ENCODE measurements at regions not wholly inside any gene's neighbourhood (a gene's known extent, or its start where the extent isn't known, plus 50 kb on each side); places are given as distances from the start of the nearest gene placed in this dataset.

DNA sequence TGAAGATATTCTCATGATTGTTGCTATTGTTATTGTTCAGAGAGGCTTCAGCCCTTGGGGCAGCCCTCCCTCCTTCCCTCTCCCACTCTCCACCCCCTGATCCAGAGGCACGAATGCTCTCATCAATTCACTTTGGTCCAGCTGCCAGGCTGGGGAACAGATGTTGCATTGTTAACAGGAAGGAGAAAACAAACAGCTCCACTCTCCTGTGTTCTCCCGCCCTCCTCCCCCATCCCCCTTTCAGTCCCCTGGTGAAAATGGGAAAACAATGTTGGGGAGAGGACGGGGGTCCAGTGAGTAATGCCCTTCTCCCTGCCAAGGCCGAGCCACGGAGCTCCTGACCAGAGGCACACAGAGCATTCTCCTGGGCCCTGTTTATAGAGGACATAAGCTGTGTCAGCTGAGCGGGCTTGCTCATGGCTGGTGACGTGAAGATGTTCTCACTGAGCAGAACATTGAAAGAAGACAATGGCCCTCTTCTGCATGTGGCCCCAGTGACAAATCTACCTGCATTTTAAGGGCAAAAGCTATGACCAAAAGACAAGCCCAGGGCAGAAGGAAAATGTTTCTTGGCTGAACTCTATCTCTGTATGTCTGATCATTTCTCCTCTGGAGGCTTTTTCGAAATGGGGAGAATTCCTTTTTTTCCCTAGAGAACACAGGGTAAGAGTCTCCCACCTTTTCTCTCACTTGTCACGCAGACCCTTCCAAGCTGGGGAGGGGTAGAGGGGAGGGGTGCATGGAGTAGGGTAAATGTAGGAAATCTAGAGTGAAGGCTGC is 111.7 kb downstream of the GLUL start:
- H3K4me3 ChIP-seq (ENCODE audit: low read length), result no peak overlapping the region
- H3K9me3 ChIP-seq (replicated peaks; ENCODE audit: control insufficient read depth, low read depth, low read length), result no peaks in the 10 kb centered on the region
- H3K4me1 ChIP-seq (ENCODE audit: control insufficient read depth, insufficient read depth, low read length), result peaks cover 20% of the 10 kb centered on the region
- H3K36me3 ChIP-seq (ENCODE audit: control insufficient read depth, insufficient read depth, low read length), result no peaks in the 10 kb centered on the region
- 24% methylated on average over 3 of the region's 9 CpGs for WGBS (ENCODE audit: insufficient coverage)
- H3K27me3 ChIP-seq (ENCODE audit: control insufficient read depth, insufficient read depth, low read length), result no peaks in the 10 kb centered on the region
- DNase-seq, result peak; percentile 86
- peak overlapping the region; percentile 73 for H3K27ac ChIP-seq (ENCODE audit: low read length)

DNA sequence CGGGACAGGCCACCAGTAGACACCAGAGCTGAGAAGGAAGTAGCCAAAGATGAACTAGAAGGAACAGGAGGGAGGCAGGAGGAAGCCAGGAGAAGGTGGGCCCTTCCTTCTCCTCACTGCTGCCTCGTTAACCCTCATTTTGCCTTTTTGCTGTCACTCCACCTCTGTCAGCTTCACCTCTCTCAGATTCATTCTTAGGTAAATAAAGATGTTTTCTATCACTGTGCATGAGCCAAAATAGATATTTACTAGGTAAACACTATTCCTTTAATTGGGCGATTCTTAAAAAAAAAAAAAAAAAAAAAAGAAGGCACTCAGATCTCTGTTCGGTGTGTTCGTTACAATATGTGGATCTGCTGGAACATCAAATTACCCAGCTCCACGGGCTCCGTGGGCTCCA is 112.3 kb downstream of the GLUL start:
- DNase-seq, result no peak
- H3K27ac ChIP-seq (ENCODE audit: low read length), result peak overlapping the region; percentile 17

DNA sequence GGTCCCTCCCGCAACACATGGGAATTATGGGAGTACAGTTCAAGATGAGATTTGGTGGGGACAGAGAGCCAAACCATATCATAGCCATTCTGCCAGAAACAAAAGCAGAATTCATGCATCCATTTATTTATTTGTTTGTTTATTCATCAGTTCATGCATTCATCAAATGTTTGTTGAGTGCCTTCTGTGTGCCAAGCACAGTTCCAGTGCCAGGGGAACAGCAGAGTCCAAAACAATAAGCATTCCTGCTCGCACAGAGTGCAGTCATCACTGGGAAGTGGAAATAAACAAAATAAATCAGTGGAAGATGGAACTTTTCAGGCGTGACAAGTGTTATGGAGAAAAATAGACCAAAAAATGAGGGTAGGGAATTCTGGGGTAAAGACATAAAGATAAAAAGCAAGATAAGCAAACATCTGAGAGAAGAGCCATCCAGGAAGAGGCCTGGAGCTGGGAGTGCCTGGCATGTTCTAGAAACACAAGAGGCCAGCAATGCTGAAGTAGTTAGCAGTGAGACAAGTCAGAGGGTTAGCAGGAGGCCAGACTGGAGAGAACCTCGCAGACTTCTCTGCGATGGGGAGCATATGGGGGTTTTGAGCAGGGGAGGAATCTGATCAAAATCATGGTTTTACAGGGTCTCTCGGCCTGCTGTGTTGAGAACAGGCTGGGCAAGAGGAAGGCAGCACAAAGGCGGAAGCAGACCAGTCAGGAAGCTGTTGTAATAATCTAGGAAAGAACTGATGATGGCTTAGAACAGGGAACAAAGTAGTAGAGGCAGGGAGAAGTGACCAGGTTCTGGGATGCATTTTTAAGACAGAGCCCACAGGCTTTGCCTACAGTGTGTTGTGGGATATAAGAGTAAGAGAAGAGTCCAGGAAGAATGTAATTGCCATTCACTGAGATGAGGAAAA is 113.2 kb downstream of the GLUL start:
- WGBS (ENCODE audit: insufficient coverage), result 85% methylated on average over 6 of the region's 7 CpGs
- H3K36me3 ChIP-seq (ENCODE audit: control insufficient read depth, insufficient read depth, low read length), result no peaks in the 10 kb centered on the region
- no peak for DNase-seq
- no peaks in the 10 kb centered on the region for H3K9me3 ChIP-seq (replicated peaks; ENCODE audit: control insufficient read depth, low read depth, low read length)
- H3K4me3 ChIP-seq (ENCODE audit: low read length), result no peak overlapping the region
- no peak overlapping the region for H3K27ac ChIP-seq (ENCODE audit: low read length)
- H3K27me3 ChIP-seq (ENCODE audit: control insufficient read depth, insufficient read depth, low read length), result no peaks in the 10 kb centered on the region
- H3K4me1 ChIP-seq (ENCODE audit: control insufficient read depth, insufficient read depth, low read length), result peaks cover 19% of the 10 kb centered on the region

More for the DNA sequence above, 112.3 kb downstream of the GLUL start:
- WGBS (ENCODE audit: insufficient coverage), result 86% methylated on average over 1 of the region's 7 CpGs
- no peak overlapping the region for H3K4me3 ChIP-seq (ENCODE audit: low read length)
- H3K9me3 ChIP-seq (replicated peaks; ENCODE audit: control insufficient read depth, low read depth, low read length), result no peaks in the 10 kb centered on the region
- H3K27me3 ChIP-seq (ENCODE audit: control insufficient read depth, insufficient read depth, low read length), result no peaks in the 10 kb centered on the region
- H3K36me3 ChIP-seq (ENCODE audit: control insufficient read depth, insufficient read depth, low read length), result no peaks in the 10 kb centered on the region
- peaks cover 19% of the 10 kb centered on the region for H3K4me1 ChIP-seq (ENCODE audit: control insufficient read depth, insufficient read depth, low read length)

DNA sequence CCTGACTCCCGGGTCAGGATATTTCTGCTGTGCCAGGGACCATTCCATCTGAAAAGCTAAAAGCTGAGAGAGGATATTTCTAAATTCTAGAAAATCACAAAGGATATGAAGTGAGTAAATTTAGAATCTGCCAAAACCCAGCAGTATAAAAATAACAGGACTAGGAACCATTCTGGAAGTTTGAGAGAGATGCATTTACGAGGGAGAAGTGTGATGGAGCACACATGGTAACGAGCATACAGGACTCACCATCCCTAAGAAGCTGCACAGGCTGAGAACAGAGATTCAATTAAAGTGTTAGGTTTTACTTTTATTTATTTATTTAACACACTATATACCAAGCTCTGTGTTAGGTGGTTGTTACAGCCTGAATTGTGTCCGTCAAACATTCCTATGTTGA is 116.3 kb downstream of the GLUL start:
- Histone ChIP-seq H3K27ac (ENCODE audit: low read length) (no peak overlapping the region), H3K36me3 (ENCODE audit: control insufficient read depth, insufficient read depth, low read length) (no peaks in the 10 kb centered on the region), H3K4me1 (ENCODE audit: control insufficient read depth, insufficient read depth, low read length) (peaks cover 12% of the 10 kb centered on the region), H3K4me3 (ENCODE audit: low read length) (no peak overlapping the region), H3K9me3 (replicated peaks; ENCODE audit: control insufficient read depth, low read depth, low read length) (no peaks in the 10 kb centered on the region), H3K27me3 (ENCODE audit: control insufficient read depth, insufficient read depth, low read length) (no peaks in the 10 kb centered on the region)
- WGBS (ENCODE audit: insufficient coverage), result no CpG with 5 or more reads among the region's 4 CpGs
- no peak for DNase-seq

DNA sequence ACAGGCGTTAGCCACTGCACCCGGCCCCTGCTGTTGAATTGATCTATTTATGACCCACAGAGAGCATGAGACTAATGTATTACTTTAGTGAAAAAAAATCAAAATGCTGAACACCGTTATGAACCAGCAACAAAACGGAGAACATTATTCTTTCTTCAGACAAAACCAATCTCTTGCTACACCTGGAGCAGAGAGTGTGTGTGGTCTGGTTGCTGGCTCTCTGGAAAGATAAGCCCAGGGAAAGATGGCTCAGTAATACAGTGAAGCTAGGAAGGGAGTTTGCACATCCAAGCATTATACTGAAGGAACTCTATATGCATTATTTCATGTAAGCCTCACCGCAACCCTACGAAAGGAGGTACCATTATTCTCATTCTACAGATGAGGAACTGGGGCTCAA is 117.0 kb downstream of the GLUL start:
- Histone ChIP-seq H3K4me3 (ENCODE audit: low read length) (no peak overlapping the region), H3K4me1 (ENCODE audit: control insufficient read depth, insufficient read depth, low read length) (peaks cover 6% of the 10 kb centered on the region), H3K27ac (ENCODE audit: low read length) (no peak overlapping the region), H3K9me3 (replicated peaks; ENCODE audit: control insufficient read depth, low read depth, low read length) (no peaks in the 10 kb centered on the region), H3K36me3 (ENCODE audit: control insufficient read depth, insufficient read depth, low read length) (no peaks in the 10 kb centered on the region), H3K27me3 (ENCODE audit: control insufficient read depth, insufficient read depth, low read length) (no peaks in the 10 kb centered on the region)
- DNase-seq, result no peak
- no CpG with 5 or more reads among the region's 6 CpGs for WGBS (ENCODE audit: insufficient coverage)

DNA sequence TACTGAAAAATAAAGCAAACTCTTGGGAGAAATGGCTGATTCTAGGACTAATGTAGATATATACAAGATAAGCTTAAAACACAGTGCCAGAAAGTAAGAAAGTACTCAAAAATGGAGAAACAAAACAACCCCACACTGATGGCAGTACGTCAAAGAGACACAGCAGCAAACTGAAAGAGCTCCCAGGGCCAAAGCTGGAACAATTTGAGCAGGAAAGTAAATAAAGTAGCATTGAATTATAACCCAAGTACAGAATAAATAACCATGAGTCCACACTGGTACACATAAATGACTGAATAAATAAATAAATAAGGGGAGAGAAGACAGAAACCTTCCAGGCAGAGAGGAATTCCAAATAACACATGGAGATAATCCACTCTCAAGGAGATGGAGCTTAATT is 120.9 kb downstream of the GLUL start:
- Histone ChIP-seq H3K4me3 (ENCODE audit: low read length) (no peak overlapping the region), H3K27ac (ENCODE audit: low read length) (no peak overlapping the region), H3K36me3 (ENCODE audit: control insufficient read depth, insufficient read depth, low read length) (no peaks in the 10 kb centered on the region), H3K9me3 (replicated peaks; ENCODE audit: control insufficient read depth, low read depth, low read length) (no peaks in the 10 kb centered on the region), H3K4me1 (ENCODE audit: control insufficient read depth, insufficient read depth, low read length) (no peaks in the 10 kb centered on the region), H3K27me3 (ENCODE audit: control insufficient read depth, insufficient read depth, low read length) (no peaks in the 10 kb centered on the region)
- WGBS (ENCODE audit: insufficient coverage), result no CpG with 5 or more reads among the region's 1 CpG
- no peak for DNase-seq

DNA sequence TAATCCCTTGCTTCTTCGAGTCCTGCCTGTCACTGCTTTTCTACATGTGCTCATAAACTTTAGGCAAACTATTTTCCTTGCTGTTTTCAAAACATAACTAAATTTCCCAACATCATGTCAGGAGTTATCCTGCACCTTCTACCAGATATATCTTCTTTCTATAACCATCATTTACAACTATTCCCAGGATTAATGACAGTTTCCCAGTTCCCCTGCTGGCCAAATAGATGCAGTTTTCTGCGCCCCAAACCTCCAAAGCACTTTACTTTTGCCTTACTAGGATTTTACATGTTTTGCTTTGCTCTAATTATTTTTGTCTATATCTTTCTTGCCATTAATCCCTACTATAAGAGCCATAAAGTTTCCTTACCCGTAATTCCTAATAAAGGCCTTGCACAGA is 122.5 kb downstream of the GLUL start:
- H3K36me3 ChIP-seq (ENCODE audit: control insufficient read depth, insufficient read depth, low read length), result no peaks in the 10 kb centered on the region
- 33% methylated on average over 1 of the region's 3 CpGs for WGBS (ENCODE audit: insufficient coverage)
- no peak for DNase-seq
- no peaks in the 10 kb centered on the region for H3K4me1 ChIP-seq (ENCODE audit: control insufficient read depth, insufficient read depth, low read length)
- no peaks in the 10 kb centered on the region for H3K27me3 ChIP-seq (ENCODE audit: control insufficient read depth, insufficient read depth, low read length)
- H3K27ac ChIP-seq (ENCODE audit: low read length), result no peak overlapping the region
- H3K4me3 ChIP-seq (ENCODE audit: low read length), result no peak overlapping the region
- H3K9me3 ChIP-seq (replicated peaks; ENCODE audit: control insufficient read depth, low read depth, low read length), result no peaks in the 10 kb centered on the region

DNA sequence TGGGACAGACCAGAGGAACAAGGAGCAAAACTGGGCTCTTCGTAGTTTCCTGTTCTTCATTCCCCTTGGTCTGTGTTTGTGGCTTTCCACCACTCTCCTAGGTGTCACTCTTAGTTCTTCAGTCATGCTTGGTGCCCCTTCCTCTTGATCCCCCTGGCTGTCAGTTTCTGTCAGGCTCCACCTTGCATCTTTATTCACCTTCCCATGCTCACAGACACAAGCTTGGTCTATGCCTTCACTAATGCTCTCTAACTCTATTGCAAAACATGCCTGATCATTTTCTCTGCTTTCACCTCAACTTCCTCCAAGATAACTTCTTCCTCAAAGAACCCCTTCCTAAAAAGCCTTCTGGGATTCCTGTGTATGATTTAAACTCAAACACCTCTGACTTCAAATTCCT is 122.9 kb downstream of the GLUL start:
- no peak for DNase-seq
- 61% methylated on average over 1 of the region's 1 CpG for WGBS (ENCODE audit: insufficient coverage)
- Histone ChIP-seq H3K27ac (ENCODE audit: low read length) (no peak overlapping the region), H3K4me3 (ENCODE audit: low read length) (no peak overlapping the region), H3K27me3 (ENCODE audit: control insufficient read depth, insufficient read depth, low read length) (no peaks in the 10 kb centered on the region), H3K4me1 (ENCODE audit: control insufficient read depth, insufficient read depth, low read length) (no peaks in the 10 kb centered on the region), H3K36me3 (ENCODE audit: control insufficient read depth, insufficient read depth, low read length) (no peaks in the 10 kb centered on the region), H3K9me3 (replicated peaks; ENCODE audit: control insufficient read depth, low read depth, low read length) (no peaks in the 10 kb centered on the region)

DNA sequence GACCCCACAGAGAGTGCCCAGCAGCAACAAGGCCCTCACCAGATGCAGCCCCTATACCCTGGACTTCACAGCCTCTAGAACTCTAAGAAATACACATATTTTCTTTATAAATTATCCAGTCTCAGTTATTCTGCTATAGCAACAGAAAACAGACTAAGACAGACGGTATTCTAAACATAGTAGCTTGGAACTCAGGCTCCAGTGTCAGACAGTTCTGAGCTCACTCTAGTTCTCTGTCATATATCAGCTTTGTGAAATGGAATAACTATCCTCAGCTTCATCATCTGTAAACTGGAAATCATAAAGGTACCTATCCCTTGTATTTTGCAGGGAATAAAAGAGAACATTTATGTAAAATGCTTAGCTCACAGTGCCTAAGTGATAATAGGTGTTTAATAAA is 127.4 kb downstream of the GLUL start:
- no peaks in the 10 kb centered on the region for H3K36me3 ChIP-seq (ENCODE audit: control insufficient read depth, insufficient read depth, low read length)
- no peak for DNase-seq
- WGBS (ENCODE audit: insufficient coverage), result no CpG with 5 or more reads among the region's 1 CpG
- no peak overlapping the region for H3K4me3 ChIP-seq (ENCODE audit: low read length)
- H3K9me3 ChIP-seq (replicated peaks; ENCODE audit: control insufficient read depth, low read depth, low read length), result no peaks in the 10 kb centered on the region
- no peak overlapping the region for H3K27ac ChIP-seq (ENCODE audit: low read length)
- H3K4me1 ChIP-seq (ENCODE audit: control insufficient read depth, insufficient read depth, low read length), result peaks cover 4% of the 10 kb centered on the region
- H3K27me3 ChIP-seq (ENCODE audit: control insufficient read depth, insufficient read depth, low read length), result no peaks in the 10 kb centered on the region

DNA sequence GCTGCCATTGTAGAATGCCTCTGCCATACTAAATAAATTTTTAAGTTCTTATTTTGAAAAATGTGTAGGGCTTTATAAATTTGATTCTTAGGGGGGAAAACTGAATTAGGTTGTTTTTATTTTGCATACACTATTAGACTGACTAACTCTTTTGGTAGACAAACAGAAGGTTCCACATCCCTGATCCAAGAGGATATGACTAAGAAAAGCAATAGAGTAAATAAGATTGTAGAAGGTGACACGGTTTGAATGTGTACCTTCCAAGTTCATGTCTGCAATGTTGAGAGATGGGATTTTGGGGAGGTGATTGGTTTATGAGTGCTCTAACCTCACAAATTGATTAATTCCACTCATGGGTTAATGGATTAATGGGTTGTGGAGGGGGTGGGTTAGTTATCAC is 127.9 kb downstream of the GLUL start:
- Histone ChIP-seq H3K9me3 (replicated peaks; ENCODE audit: control insufficient read depth, low read depth, low read length) (no peaks in the 10 kb centered on the region), H3K4me1 (ENCODE audit: control insufficient read depth, insufficient read depth, low read length) (peaks cover 7% of the 10 kb centered on the region), H3K27me3 (ENCODE audit: control insufficient read depth, insufficient read depth, low read length) (no peaks in the 10 kb centered on the region), H3K36me3 (ENCODE audit: control insufficient read depth, insufficient read depth, low read length) (no peaks in the 10 kb centered on the region), H3K27ac (ENCODE audit: low read length) (no peak overlapping the region), H3K4me3 (ENCODE audit: low read length) (no peak overlapping the region)
- 83% methylated on average over 1 of the region's 1 CpG for WGBS (ENCODE audit: insufficient coverage)
- no peak for DNase-seq

All from muscle of leg (tissue), 3 donors.